Mammary epithelial cell (primary cell): ENCODE measurements at regions not wholly inside any gene's neighbourhood (a gene's known extent, or its start where the extent isn't known, plus 50 kb on each side); places are given as distances from the start of the nearest gene placed in this dataset.

ENCODE experiments used
- EZH2 ChIP-seq: IDR thresholded peaks from 2 replicates; pipeline ENCODE4 v1.6.1; 2012; ENCODE audit warnings: low read length, inconsistent platforms, borderline replicate concordance
- TF ChIP-seq, protein P1 (sequence below), 2 donors: IDR thresholded peaks in 1 of 2; conservative IDR thresholded peaks in 1 of 2; 2 replicates each; pipeline ENCODE4 v1.5.1; 2011 to 2012; ENCODE audit warnings: inconsistent platforms in 2 of 2, low read length in 2 of 2, mild to moderate bottlenecking in 2 of 2, control low read depth in 1 of 2, low read depth in 1 of 2; ENCODE audit not compliant: insufficient read depth in 1 of 2; ENCODE audit errors: extremely low read depth in 1 of 2

GRCh38 chr21:24693779-24694178 lies 913.5 kb downstream of the MRPL39 start:
- TF ChIP-seq, protein P1, sequence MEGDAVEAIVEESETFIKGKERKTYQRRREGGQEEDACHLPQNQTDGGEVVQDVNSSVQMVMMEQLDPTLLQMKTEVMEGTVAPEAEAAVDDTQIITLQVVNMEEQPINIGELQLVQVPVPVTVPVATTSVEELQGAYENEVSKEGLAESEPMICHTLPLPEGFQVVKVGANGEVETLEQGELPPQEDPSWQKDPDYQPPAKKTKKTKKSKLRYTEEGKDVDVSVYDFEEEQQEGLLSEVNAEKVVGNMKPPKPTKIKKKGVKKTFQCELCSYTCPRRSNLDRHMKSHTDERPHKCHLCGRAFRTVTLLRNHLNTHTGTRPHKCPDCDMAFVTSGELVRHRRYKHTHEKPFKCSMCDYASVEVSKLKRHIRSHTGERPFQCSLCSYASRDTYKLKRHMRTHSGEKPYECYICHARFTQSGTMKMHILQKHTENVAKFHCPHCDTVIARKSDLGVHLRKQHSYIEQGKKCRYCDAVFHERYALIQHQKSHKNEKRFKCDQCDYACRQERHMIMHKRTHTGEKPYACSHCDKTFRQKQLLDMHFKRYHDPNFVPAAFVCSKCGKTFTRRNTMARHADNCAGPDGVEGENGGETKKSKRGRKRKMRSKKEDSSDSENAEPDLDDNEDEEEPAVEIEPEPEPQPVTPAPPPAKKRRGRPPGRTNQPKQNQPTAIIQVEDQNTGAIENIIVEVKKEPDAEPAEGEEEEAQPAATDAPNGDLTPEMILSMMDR (conservative IDR thresholded peaks at IDR 0.05 in 1 of 2, IDR thresholded peaks at IDR 0.05 in 1 of 2; ENCODE audit: extremely low read depth in 1 of 2, insufficient read depth in 1 of 2, low read depth in 1 of 2, low read length in 2 of 2), result no peak
- no peak for TF ChIP-seq EZH2
